Smooth muscle cell (in vitro differentiated cells): ENCODE measurements at regions not wholly inside any gene's neighbourhood (a gene's known extent, or its start where the extent isn't known, plus 50 kb on each side); places are given as distances from the start of the nearest gene placed in this dataset.
"Not testable (repeated sequence)": the region's sequence is repeated elsewhere in the genome, so short reads cannot be mapped to it uniquely, and the experiment has no call there.

Experiments used
- DNase-seq: peaks from one replicate; lab custom pipeline; 2025; ENCODE audit not compliant: unreplicated experiment; lab: John Stamatoyannopoulos, UW
- H2AFZ ChIP-seq: fragments of 200-600 bp; sonication (generic); 2 replicates; pipeline ENCODE4 v1.6.0; 2016; ENCODE audit warnings: antibody characterized with exemption, low read depth, mild to moderate bottlenecking
- H3F3A ChIP-seq: fragments of 200-600 bp; sonication (generic); 2 replicates; pipeline ENCODE4 v1.6.0; 2017; ENCODE audit warnings: antibody characterized with exemption, low read depth
- H3K27ac ChIP-seq: fragments of 200-600 bp; sonication (generic); 2 replicates; pipeline ENCODE4 v1.5.1; 2016; ENCODE audit warnings: low read depth, mild to moderate bottlenecking
- H3K27me3 ChIP-seq: fragments of 200-600 bp; sonication (generic); 2 replicates; pipeline ENCODE4 v1.6.1; 2016; ENCODE audit warnings: low read depth, mild to moderate bottlenecking
- H3K36me3 ChIP-seq: fragments of 200-600 bp; sonication (generic); 2 replicates; pipeline ENCODE4 v1.5.1; 2016; ENCODE audit warnings: low read depth
- H3K4me1 ChIP-seq: fragments of 200-600 bp; sonication (generic); 2 replicates; pipeline ENCODE4 v1.5.1; 2016; ENCODE audit warnings: low read depth
- H3K4me2 ChIP-seq: fragments of 200-600 bp; sonication (generic); 2 replicates; pipeline ENCODE4 v1.6.0; 2016; ENCODE audit warnings: mild to moderate bottlenecking
- H3K4me3 ChIP-seq: fragments of 200-600 bp; sonication (generic); 2 replicates; pipeline ENCODE4 v1.5.1; 2016; ENCODE audit warnings: mild to moderate bottlenecking
- H3K79me2 ChIP-seq: fragments of 200-600 bp; sonication (generic); 2 replicates; pipeline ENCODE4 v1.6.0; 2016; ENCODE audit warnings: low read depth, mild to moderate bottlenecking
- H3K9ac ChIP-seq: fragments of 200-600 bp; sonication (generic); 2 replicates; pipeline ENCODE4 v1.6.0; 2016; ENCODE audit warnings: low read depth
- H3K9me3 ChIP-seq: fragments of 200-600 bp; sonication (generic); replicated peaks from 2 replicates; pipeline ENCODE4 v1.5.1; 2016; ENCODE audit warnings: low read depth
- H4K20me1 ChIP-seq: fragments of 200-600 bp; sonication (generic); 2 replicates; pipeline ENCODE4 v1.6.0; 2016; ENCODE audit warnings: low read depth
- WGBS: methylation state at CpG from one replicate; pipeline ENCODE4 v1.1.7; 2016; ENCODE audit warnings: low lambda C conversion rate; 5-methylcytosine and 5-hydroxymethylcytosine counted together
- TF ChIP-seq, protein P1 (sequence below): fragments of 200-600 bp; sonication (generic); IDR thresholded peaks from 2 replicates; pipeline ENCODE4 v1.5.1; 2017; ENCODE audit warnings: borderline replicate concordance, mild to moderate bottlenecking, antibody characterized with exemption; ENCODE audit not compliant: insufficient read depth, poor library complexity, severe bottlenecking

DNA sequence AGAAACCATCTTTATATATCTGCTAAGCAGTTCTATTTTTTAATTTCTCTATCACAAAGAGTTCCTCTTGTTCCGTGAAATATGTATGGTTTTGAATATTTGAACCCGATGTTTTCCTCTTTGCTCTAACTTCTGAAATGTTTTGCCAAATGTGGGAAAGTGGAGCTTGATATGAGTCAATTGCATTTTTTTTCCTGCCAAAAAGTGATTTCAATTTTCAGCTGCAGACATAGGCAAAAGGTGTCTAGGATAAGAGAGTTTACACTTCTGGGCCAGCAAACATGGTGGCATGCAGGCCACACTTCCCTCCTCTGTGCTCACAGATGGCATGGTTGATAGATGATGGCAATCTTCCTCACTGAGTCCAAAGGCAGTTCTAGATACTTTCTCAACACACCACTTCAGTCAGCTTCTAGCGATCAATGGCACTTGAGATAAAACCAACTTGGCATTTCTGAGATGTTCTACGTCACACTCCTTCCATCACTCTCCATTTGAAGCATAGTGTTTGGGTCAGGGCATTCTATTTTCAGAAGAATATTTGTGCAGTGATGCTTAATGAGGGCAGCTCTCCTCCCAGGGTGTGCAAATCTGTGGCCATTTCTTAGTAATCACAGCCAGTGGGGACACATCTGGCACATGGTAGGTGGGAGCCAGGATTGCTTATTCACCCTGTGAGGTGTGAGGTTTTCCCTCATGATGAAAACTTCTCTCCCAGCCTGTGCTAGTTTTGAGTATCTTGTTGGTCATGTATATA is 54.4 kb upstream of the SCAF4 start:
- H4K20me1 ChIP-seq = no peaks in the 10 kb centered on the region
- no peaks in the 10 kb centered on the region for H3F3A ChIP-seq
- H3K4me1 ChIP-seq = no peaks in the 10 kb centered on the region
- H3K9me3 ChIP-seq = no peaks in the 10 kb centered on the region
- no peak overlapping the region for H2AFZ ChIP-seq
- H3K9ac ChIP-seq = no peak overlapping the region
- H3K79me2 ChIP-seq = no peaks in the 10 kb centered on the region
- H3K4me2 ChIP-seq = no peak overlapping the region
- TF ChIP-seq, protein P1, sequence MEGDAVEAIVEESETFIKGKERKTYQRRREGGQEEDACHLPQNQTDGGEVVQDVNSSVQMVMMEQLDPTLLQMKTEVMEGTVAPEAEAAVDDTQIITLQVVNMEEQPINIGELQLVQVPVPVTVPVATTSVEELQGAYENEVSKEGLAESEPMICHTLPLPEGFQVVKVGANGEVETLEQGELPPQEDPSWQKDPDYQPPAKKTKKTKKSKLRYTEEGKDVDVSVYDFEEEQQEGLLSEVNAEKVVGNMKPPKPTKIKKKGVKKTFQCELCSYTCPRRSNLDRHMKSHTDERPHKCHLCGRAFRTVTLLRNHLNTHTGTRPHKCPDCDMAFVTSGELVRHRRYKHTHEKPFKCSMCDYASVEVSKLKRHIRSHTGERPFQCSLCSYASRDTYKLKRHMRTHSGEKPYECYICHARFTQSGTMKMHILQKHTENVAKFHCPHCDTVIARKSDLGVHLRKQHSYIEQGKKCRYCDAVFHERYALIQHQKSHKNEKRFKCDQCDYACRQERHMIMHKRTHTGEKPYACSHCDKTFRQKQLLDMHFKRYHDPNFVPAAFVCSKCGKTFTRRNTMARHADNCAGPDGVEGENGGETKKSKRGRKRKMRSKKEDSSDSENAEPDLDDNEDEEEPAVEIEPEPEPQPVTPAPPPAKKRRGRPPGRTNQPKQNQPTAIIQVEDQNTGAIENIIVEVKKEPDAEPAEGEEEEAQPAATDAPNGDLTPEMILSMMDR = no peak
- DNase-seq = no peak
- no peak overlapping the region for H3K4me3 ChIP-seq
- H3K36me3 ChIP-seq = no peaks in the 10 kb centered on the region
- WGBS = 59% methylated on average over 4 of the region's 4 CpGs
- H3K27me3 ChIP-seq = no peaks in the 10 kb centered on the region
- H3K27ac ChIP-seq = no peak overlapping the region

DNA sequence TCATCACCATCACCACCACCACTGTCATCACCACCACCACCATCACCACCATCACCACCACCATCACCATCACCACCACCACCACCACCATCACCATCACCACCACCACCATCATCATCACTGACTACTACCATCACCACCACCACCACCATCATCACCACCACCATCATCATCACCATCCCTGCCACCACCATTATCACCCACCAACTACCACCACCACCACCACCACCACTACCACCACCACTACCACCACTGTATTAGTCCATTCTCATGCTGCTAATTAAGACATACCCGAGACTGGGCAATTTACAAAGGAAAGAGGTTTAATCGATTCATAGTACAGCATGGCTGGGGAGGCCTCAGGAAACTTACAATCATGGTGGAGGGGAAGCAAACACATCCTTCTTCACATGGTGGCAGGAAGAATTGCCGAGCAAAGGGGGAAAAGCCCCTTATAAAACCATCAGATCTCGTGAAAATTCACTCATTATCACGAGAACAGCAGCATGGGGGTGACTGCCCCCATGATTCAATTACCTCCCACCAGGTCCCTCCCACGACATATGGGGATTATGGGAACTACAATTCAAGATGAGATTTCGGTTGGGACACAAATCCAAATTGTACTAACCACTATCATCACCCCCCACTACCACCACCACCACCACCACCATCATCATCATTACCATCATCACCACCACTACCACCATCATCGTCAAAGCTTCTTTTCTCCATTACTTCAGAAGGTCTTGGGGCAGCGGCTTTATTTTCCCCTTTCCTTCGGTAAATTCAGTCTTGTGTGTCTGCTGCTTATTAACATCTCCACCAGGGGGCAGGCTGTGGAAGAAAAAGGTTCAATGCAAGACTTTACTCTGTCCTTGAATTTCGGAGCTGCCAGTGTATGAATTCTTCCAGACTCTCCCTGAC is 53.6 kb upstream of the SCAF4 start:
- H3K79me2 ChIP-seq, H3K27ac ChIP-seq, H4K20me1 ChIP-seq, H3K36me3 ChIP-seq, H2AFZ ChIP-seq, H3F3A ChIP-seq, H3K9ac ChIP-seq, H3K4me3 ChIP-seq, H3K27me3 ChIP-seq, H3K4me1 ChIP-seq, H3K4me2 ChIP-seq, H3K9me3 ChIP-seq: not testable (repeated sequence)
- 58% methylated on average over 11 of the region's 11 CpGs for WGBS
- TF ChIP-seq, protein P1 = peak; percentile 87
- peak; percentile 22 for DNase-seq

DNA sequence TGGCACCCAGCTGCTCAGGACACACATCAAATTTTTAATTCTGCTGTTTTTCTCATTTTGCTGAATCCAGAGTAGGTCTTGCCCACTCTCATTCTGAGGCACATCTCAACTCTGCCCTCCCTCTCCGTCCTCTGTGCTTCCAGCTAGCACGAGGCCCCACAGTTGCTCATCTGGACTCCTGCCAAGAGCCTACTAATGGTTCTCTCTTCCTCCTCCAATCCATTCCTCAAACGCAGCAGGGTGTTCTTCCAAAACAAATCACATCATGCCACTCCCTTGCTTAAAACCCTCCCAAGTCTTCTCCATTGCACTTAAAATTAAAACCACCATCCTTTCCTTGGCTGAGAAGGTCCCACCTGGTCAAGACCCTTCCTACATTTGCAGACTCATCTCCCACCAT is 49.8 kb upstream of the SCAF4 start:
- no peak overlapping the region for H2AFZ ChIP-seq
- H4K20me1 ChIP-seq = no peaks in the 10 kb centered on the region
- WGBS = 31% methylated on average over 3 of the region's 3 CpGs
- no peaks in the 10 kb centered on the region for H3K27me3 ChIP-seq
- no peak overlapping the region for H3K9ac ChIP-seq
- H3K4me3 ChIP-seq = no peak overlapping the region
- no peaks in the 10 kb centered on the region for H3F3A ChIP-seq
- H3K36me3 ChIP-seq = no peaks in the 10 kb centered on the region
- no peaks in the 10 kb centered on the region for H3K4me1 ChIP-seq
- H3K9me3 ChIP-seq = no peaks in the 10 kb centered on the region
- no peaks in the 10 kb centered on the region for H3K79me2 ChIP-seq
- TF ChIP-seq, protein P1 = no peak
- DNase-seq = no peak
- H3K4me2 ChIP-seq = no peak overlapping the region
- H3K27ac ChIP-seq = no peak overlapping the region
